Testis (tissue), 2 donors: ENCODE measurements at regions not wholly inside any gene's neighbourhood (a gene's known extent, or its start where the extent isn't known, plus 50 kb on each side); places are given as distances from the start of the nearest gene placed in this dataset.

Experiments
- POLR2A ChIP-seq: fragments of 450-650 bp; IDR thresholded peaks from one replicate; pipeline ENCODE4 v1.6.1; 2017; ENCODE audit warnings: antibody characterized with exemption, mild to moderate bottlenecking, moderate library complexity
- TF ChIP-seq, protein P1 (sequence below), 3 experiments: fragments of 450-650 bp in 2 of 3; fragments of 200-600 bp in 1 of 3; sonication (generic) in 1 of 3; IDR thresholded peaks; one replicate each; pipeline ENCODE4 v1.5.1; 2016 to 2019; ENCODE audit warnings: antibody characterized with exemption in 3 of 3, mild to moderate bottlenecking in 2 of 3, moderate library complexity in 1 of 3

DNA sequence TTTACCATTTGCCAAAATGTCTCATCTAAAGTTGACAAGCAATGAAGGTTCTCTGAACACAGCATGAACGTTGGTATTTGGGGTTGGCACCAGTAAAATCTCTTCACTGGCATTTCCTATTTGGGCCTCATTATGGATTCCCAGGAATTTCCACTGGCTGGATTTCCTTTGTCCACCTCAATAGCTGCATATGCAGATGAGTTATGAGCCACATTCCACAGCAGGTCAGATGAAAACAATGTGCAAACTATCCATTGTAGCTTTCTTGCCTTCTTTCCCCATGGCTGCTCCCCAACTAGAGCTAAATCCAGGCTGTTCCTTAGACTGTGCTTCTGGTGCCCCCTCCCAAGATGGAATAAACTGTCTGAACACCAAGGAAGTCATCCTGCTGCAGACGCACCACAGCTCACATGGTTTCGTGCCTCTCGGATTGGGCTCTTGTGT is 168.1 kb upstream of the FGGY start:
- TF ChIP-seq, protein P1, sequence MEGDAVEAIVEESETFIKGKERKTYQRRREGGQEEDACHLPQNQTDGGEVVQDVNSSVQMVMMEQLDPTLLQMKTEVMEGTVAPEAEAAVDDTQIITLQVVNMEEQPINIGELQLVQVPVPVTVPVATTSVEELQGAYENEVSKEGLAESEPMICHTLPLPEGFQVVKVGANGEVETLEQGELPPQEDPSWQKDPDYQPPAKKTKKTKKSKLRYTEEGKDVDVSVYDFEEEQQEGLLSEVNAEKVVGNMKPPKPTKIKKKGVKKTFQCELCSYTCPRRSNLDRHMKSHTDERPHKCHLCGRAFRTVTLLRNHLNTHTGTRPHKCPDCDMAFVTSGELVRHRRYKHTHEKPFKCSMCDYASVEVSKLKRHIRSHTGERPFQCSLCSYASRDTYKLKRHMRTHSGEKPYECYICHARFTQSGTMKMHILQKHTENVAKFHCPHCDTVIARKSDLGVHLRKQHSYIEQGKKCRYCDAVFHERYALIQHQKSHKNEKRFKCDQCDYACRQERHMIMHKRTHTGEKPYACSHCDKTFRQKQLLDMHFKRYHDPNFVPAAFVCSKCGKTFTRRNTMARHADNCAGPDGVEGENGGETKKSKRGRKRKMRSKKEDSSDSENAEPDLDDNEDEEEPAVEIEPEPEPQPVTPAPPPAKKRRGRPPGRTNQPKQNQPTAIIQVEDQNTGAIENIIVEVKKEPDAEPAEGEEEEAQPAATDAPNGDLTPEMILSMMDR (IDR thresholded peaks at IDR 0.05), result no peak
- TF ChIP-seq POLR2A, result no peak
